K562 (cell line): ENCODE measurements at regions not wholly inside any gene's neighbourhood (a gene's known extent, or its start where the extent isn't known, plus 50 kb on each side); places are given as distances from the start of the nearest gene placed in this dataset.

Experiments used
- ATAC-seq: fragments of 200-7000 bp; cut with Tn5 transposase; 3 replicates; pipeline ENCODE4 v1.9.1; 2020; ENCODE audit warnings: moderate library complexity
- BruUV-seq: library from RNA; stranded (reverse); fragments of 400-500 nt; replicated peaks from 2 replicates; lab custom pipeline; 2021; lab: Mats Ljungman, UMichigan
- CTCF ChIA-PET: fragments of 300-600 bp; formaldehyde crosslinking; extraction: SDS; loops from one replicate; lab custom pipeline; 2021; ENCODE audit warnings: low intra/inter-chr PET ratio; lab: Yijun Ruan, JAX
- POLR2A ChIA-PET: fragments of 300-600, 350-650 bp; sonication (Branson Sonifier 250); formaldehyde crosslinking; extraction: SDS; loops from one replicate; lab custom pipeline; 2021; ENCODE audit warnings: antibody characterized with exemption, inconsistent platforms; lab: Yijun Ruan, JAX
- DNase-seq, 4 experiments: peaks; one replicate each; pipeline versions ENCODE4 v3.0.0 to v3.0.0-alpha.2; 2011 to 2018; ENCODE audit warnings: low spot score in 3 of 4, mixed read lengths in 3 of 4; ENCODE audit errors: extremely low read depth in 1 of 4
- FAIRE-seq: peaks from 2 replicates; lab custom pipeline; 2011; peaks lifted over from hg19 to GRCh38; lab: Jason Lieb, UNC
- H2AFZ ChIP-seq: 2 replicates; pipeline ENCODE4 v1.6.0; 2011; ENCODE audit warnings: low read depth, low read length, control low read depth, inconsistent platforms
- H3K27ac ChIP-seq: fragments of 200-600 bp; 3 replicates; pipeline ENCODE4 v1.8.0; 2011; ENCODE audit warnings: low read depth, mild to moderate bottlenecking, control low read depth, inconsistent platforms, low read length, moderate library complexity, mixed read lengths; ENCODE audit errors: extremely low read depth
- H3K27me3 ChIP-seq, 2 experiments: fragments of 300-600 bp in 1 of 2; 2 replicates in 1 of 2; 3 replicates in 1 of 2; pipeline versions ENCODE4 v1.6.0 to v1.8.0; 2011; ENCODE audit warnings: inconsistent platforms in 2 of 2, low read length in 2 of 2, mild to moderate bottlenecking in 1 of 2, mixed read lengths in 1 of 2, moderate library complexity in 1 of 2; ENCODE audit not compliant: control insufficient read depth in 2 of 2, insufficient read depth in 2 of 2
- H3K36me3 ChIP-seq: fragments of 300-600 bp; 3 replicates; pipeline ENCODE4 v1.8.0; 2011; ENCODE audit warnings: mild to moderate bottlenecking, low read length, inconsistent platforms; ENCODE audit not compliant: control insufficient read depth, insufficient read depth
- H3K4me1 ChIP-seq, 2 experiments: fragments of 200-600 bp in 1 of 2; replicated peaks in 1 of 2; 2 replicates in 1 of 2; 3 replicates in 1 of 2; pipeline versions ENCODE4 v1.5.1 to v1.8.0; 2011; ENCODE audit warnings: inconsistent platforms in 2 of 2, low read length in 2 of 2, mild to moderate bottlenecking in 1 of 2, mixed read lengths in 1 of 2, moderate library complexity in 1 of 2; ENCODE audit not compliant: control insufficient read depth in 2 of 2, insufficient read depth in 2 of 2
- H3K4me2 ChIP-seq: 2 replicates; pipeline ENCODE4 v1.6.1; 2011; ENCODE audit warnings: low read length, control low read depth, inconsistent platforms, mixed read lengths; ENCODE audit not compliant: insufficient read depth
- H3K4me3 ChIP-seq: fragments of 200-600 bp; sonication (generic), shearing (Covaris generic); 2 replicates; pipeline ENCODE4 v1.5.1; 2016; ENCODE audit warnings: control low read depth, inconsistent platforms
- H3K79me2 ChIP-seq: fragments of 200-600 bp; 3 replicates; pipeline ENCODE4 v1.8.0; 2011; ENCODE audit warnings: low read length, inconsistent platforms; ENCODE audit not compliant: control insufficient read depth, insufficient read depth
- H3K9ac ChIP-seq, 2 experiments: 2 replicates each; pipeline versions ENCODE4 v1.6.0 to v1.6.1; 2011; ENCODE audit warnings: low read depth in 2 of 2, low read length in 2 of 2, control low read depth in 1 of 2, inconsistent platforms in 1 of 2, mild to moderate bottlenecking in 1 of 2, mixed read lengths in 1 of 2; ENCODE audit not compliant: insufficient read depth in 1 of 2
- H3K9me1 ChIP-seq: one replicate; pipeline ENCODE4 v1.6.0; 2011; ENCODE audit warnings: inconsistent platforms, mild to moderate bottlenecking, low read length, moderate library complexity; ENCODE audit not compliant: control insufficient read depth, insufficient read depth
- H3K9me3 ChIP-seq: replicated peaks from 2 replicates; pipeline ENCODE4 v1.5.1; 2011; ENCODE audit warnings: low read depth, low read length, inconsistent platforms; ENCODE audit not compliant: control insufficient read depth, insufficient read depth
- H4K20me1 ChIP-seq: replicated peaks from 2 replicates; pipeline ENCODE4 v1.6.1; 2011; ENCODE audit warnings: low read length, inconsistent platforms, mixed read lengths; ENCODE audit not compliant: control insufficient read depth, insufficient read depth
- CBX1 ChIP-seq: sonication (generic); IDR thresholded peaks from 2 replicates; pipeline ENCODE4 v1.6.1; 2016; ENCODE audit warnings: antibody characterized with exemption, low read depth, mild to moderate bottlenecking
- HDAC1 ChIP-seq, 2 experiments: fragments of 450-650 bp; IDR thresholded peaks; 2 replicates each; pipeline ENCODE4 v1.6.1; 2016 to 2017; ENCODE audit warnings: inconsistent platforms in 1 of 2, mild to moderate bottlenecking in 1 of 2, moderate library complexity in 1 of 2
- ILK ChIP-seq: fragments of 450-650 bp; IDR thresholded peaks from 2 replicates; pipeline ENCODE4 v1.6.1; 2016; ENCODE audit warnings: missing genetic modification characterization, low read depth, mild to moderate bottlenecking, missing compliant biosample characterization, moderate library complexity, borderline replicate concordance
- NFE2 ChIP-seq: IDR thresholded peaks from 2 replicates; pipeline ENCODE4 v1.6.1; 2014; ENCODE audit warnings: antibody characterized with exemption, low read depth
- RBFOX2 ChIP-seq: fragments of 200-400 bp; formaldehyde crosslinking; IDR thresholded peaks from 2 replicates; pipeline ENCODE4 v1.6.1; 2017; ENCODE audit warnings: low read depth, mild to moderate bottlenecking, low read length, moderate library complexity
- SMARCA5 ChIP-seq: fragments of 450-650 bp; IDR thresholded peaks from 2 replicates; pipeline ENCODE4 v1.6.1; 2016
- ZC3H11A ChIP-seq: IDR thresholded peaks from 2 replicates; pipeline ENCODE4 v1.6.1; 2012; ENCODE audit warnings: low read depth, low read length, improper control_type of control experiment
- ZFP91 ChIP-seq: sonication (generic); formaldehyde crosslinking; IDR thresholded peaks from 2 replicates; pipeline ENCODE4 v1.8.0; 2022; ENCODE audit warnings: mild to moderate bottlenecking, missing genetic modification reagents
- ZKSCAN8 ChIP-seq: fragments of 200-800 bp; sonication (Bioruptor generic); IDR thresholded peaks from 2 replicates; pipeline ENCODE4 v1.6.1; 2016; ENCODE audit warnings: missing genetic modification characterization, missing compliant biosample characterization
- ZNF589 ChIP-seq: fragments of 200-800 bp; sonication (Bioruptor generic); IDR thresholded peaks from 2 replicates; pipeline ENCODE4 v1.6.1; 2016; ENCODE audit warnings: low read depth, missing genetic modification characterization, missing compliant biosample characterization
- WGBS: fragments of 100-300 bp; shearing (Covaris generic); methylation state at CpG from one replicate; pipeline ENCODE4 v1.1.6; 2016; ENCODE audit warnings: low coverage, mixed read lengths; ENCODE audit not compliant: insufficient coverage; ENCODE audit errors: missing lambda C conversion rate; 5-methylcytosine and 5-hydroxymethylcytosine counted together
- in situ Hi-C: fragments of 300-500 bp; cut with MboI; formaldehyde crosslinking; loops from 4 replicates; pipeline ENCODE4 v1.15.0; 2018; ENCODE audit warnings: inconsistent platforms, mixed read lengths
- intact Hi-C: fragments of 100-400 bp; cut with micrococcal nuclease; formaldehyde crosslinking; loops from 2 replicates; pipeline ENCODE4 v1.14.2; 2022
- TF ChIP-seq, protein P1 (sequence below): sonication (generic); formaldehyde crosslinking; IDR thresholded peaks from 2 replicates; pipeline ENCODE4 v1.4.0; 2020; ENCODE audit warnings: mild to moderate bottlenecking, missing genetic modification reagents

- ATAC-seq (no peak), DNase-seq (no peak), FAIRE-seq (no peak)
- POLR2A ChIA-PET: no interaction called here
- Histone ChIP-seq H3K4me2 (no peak overlapping the region), H3K79me2 (no peaks in the 10 kb centered on the region; the same call in 2 of the 3 replicates), H3K4me3 (no peak overlapping the region), H4K20me1 (no peaks in the 10 kb centered on the region), H3K27me3 (no peaks in the 10 kb centered on the region), H2AFZ (no peak overlapping the region), H3K4me1 (no peaks in the 10 kb centered on the region), H3K9me3 (no peaks in the 10 kb centered on the region)
- CTCF ChIA-PET: no interaction called here
- in situ Hi-C loops (no loop called here), intact Hi-C loops (no loop called here)
- no TSS peak for BruUV-seq
- WGBS: 49% methylated on average over 2 of the region's 2 CpGs
- no peak for TF ChIP-seq CBX1
- TF ChIP-seq ILK (tag): no peak
- no peak for TF ChIP-seq HDAC1 (IDR thresholded peaks at IDR 0.05)
- TF ChIP-seq NFE2: no peak
- no peak for TF ChIP-seq ZNF589
- TF ChIP-seq SMARCA5: no peak
- TF ChIP-seq ZC3H11A: no peak
- no peak for TF ChIP-seq ZKSCAN8 (CRISPR knock-in tag)
- no peak for TF ChIP-seq ZFP91 (CRISPR knock-in tag)
- no peak for TF ChIP-seq RBFOX2
- TF ChIP-seq, protein P1, sequence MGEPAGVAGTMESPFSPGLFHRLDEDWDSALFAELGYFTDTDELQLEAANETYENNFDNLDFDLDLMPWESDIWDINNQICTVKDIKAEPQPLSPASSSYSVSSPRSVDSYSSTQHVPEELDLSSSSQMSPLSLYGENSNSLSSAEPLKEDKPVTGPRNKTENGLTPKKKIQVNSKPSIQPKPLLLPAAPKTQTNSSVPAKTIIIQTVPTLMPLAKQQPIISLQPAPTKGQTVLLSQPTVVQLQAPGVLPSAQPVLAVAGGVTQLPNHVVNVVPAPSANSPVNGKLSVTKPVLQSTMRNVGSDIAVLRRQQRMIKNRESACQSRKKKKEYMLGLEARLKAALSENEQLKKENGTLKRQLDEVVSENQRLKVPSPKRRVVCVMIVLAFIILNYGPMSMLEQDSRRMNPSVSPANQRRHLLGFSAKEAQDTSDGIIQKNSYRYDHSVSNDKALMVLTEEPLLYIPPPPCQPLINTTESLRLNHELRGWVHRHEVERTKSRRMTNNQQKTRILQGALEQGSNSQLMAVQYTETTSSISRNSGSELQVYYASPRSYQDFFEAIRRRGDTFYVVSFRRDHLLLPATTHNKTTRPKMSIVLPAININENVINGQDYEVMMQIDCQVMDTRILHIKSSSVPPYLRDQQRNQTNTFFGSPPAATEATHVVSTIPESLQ (CRISPR knock-in tag): no peak
- TF ChIP-seq, all 486 proteins: peak for 0
- Histone ChIP-seq H3K9ac (no peak overlapping the region), H3K36me3 (no peaks in the 10 kb centered on the region), H3K27ac (no peak overlapping the region), H3K9me1 (no peaks in the 10 kb centered on the region)
Measured at GRCh38 chr9:11023201-11023600, 410.4 kb upstream of the PTPRD start.
